CD4-positive, alpha-beta T cell treated with Interleukin-10 for 1 hour (primary cell): ENCODE measurements at regions not wholly inside any gene's neighbourhood (a gene's known extent, or its start where the extent isn't known, plus 50 kb on each side); places are given as distances from the start of the nearest gene placed in this dataset.
A peak's percentile ranks its signal among the peaks of the same experiment; 100 is the strongest.

Experiments used
- DNase-seq: peaks from one replicate; pipeline ENCODE4 v3.0.0-alpha.2; 2020

DNA sequence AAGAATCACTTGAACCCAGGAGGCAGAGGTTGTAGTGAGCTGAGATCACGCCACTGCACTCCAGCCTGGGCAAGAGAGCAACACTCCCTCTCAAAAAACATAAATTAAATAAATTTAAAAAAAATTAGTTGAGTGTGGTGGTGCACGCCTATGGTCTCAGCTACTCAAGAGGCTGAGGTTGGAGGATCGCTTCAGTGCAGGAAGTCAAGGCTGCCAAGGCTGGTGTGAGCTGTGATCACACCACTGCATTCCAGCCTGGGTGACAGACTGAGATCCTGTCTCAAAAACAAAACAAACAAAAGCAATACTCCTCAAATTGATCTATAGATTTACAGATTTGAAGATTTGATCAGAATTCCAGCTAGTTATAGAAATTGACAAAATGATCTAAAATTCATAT lies 92.7 kb upstream of the RESF1 start:
- peak; percentile 15 for DNase-seq

DNA sequence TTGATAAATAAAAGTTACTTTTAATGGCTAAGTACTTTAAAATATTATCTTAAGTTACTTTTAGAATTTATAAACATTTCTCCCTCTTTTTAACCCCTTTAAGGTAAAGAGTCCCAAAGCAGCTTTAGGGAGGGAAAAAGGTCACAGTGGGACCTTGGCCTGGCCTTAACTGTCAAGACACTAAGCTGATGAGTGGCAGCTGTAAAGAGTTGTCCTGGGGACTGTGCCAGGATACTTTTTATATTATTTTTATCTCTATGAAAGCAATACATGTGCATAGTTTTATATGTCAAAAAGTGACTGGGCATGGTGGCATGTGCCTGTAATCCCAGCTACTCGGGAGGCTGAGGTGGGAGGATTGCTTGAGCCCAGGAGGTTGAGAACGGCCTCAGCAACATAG lies 94.2 kb upstream of the RESF1 start:
- no peak for DNase-seq

DNA sequence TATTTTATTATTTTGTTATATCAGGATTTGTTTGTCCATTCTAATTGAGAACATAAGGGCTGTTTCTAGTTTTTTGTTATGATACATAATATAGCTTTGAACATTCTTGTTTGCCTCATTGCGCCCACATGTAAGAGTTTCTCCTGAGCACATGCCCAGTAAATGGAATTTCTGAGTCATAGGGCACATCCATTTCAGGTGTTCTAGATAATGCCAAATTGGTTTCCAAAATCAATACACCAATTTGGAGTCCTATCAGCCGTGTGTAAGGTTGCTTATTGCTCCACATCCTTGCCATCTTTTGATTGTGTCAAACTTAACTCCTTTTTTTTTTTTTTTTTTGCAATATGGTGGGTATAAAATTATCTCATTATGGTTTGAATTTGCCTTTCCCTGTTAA lies 97.9 kb upstream of the RESF1 start:
- DNase-seq, result no peak

DNA sequence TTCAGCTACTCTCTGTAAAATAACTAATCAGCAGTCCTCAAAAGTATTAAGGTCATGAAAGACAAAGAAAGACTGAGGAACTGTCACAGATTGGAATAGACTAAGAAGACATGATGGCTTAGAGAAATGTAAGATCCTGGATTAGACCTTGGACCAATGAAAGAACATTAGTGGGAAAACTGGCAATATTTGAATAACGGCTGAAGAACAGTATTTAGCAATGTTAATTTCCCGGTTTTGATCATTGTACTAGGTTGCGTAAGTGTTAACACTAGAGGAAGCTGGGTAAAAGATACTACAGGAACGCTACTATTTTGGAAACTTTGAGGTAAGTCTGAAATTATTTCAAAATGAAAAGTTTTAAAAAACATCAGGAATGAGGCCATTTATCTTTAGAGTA lies 98.8 kb upstream of the RESF1 start:
- no peak for DNase-seq

DNA sequence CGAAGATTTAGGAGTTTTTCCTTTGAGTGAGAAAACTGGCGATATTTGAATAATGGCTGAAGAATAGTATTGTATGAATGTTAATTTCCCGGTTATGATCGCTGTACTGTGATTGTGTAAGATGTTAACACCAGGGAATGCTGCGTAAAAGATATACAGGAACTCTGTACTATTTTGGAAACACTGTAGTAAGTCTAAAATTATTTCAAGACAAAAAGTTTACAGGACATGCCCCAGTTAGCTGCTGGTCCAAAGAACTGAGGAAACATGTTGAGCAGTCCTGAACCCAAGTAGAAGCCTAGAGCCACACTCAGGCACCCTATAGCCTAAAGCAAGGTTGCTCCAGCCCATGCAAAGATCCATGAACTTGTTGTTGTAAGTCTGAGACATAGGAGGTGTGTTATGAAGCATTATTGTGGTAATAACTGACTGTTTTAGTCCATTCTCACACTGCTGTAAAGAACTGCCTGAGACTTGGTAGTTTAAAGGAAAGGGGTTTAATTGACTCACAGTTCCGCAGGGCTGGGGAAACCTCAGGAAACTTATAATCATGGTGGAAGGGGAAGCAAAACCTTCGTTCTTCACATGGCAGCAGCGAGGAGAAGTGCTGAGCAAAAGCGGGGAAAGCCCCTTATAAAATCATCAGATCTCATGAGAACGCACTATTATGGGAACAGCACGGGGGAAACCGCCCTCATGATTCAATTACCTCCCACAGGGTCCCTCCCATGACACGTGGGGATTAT lies 99.8 kb upstream of the RESF1 start:
- DNase-seq, result peak; percentile 8

DNA sequence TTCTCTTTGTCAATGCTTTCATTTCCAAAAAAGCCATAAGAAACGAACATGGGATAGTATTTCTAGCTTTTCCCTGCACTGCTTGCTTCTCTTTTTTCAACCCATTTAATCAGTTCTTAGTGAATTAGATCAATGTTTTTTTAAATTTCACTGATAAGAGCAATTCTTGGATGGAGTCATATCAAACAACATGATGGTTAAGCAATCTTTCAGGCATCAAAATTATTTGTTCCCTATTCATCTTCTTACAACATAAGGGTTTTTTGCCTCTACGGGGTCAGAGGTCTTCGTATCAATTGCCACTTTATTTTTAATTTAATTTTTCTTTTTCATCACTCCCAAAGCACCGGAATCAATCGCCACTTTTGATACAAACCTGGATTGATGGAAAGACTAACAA lies 103.8 kb upstream of the RESF1 start:
- no peak for DNase-seq

DNA sequence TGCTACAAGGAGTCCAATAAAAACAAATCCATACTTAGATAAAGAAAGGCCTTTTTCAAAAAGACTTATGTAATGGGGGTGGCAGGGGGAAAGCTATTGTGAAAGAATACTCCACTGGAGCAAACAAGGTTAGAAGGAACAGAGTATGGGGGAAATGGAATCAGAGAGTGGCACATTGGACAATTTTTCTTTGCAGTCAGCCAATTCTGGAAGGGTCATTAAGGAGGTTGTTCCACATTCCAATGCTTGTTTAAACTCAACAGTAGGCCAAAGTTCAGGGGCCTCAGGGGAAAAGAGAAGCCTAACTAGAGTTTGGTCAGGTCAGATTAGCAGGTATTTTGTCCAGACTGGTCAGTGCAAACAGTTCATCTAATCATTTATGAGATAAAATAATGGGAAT lies 105.2 kb upstream of the RESF1 start:
- DNase-seq, result no peak

DNA sequence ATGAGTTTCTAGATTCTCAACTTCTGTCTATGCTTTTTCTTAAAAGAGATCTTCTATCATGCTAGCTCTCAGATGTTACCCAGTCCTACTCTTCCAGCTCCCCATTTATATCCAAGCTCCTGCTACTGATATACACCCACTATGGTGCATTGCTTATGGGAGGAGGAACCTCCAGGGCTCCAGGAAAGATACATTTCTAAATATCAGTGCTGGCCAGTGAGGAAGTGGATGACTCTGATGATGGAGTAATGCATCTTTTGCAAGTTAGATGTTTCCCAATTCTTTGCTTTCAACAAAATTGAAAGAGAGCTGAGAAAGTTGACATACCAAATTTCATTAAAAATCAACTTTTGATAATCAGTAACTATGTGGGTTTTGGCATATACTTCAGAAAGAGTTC lies 105.7 kb upstream of the RESF1 start:
- no peak for DNase-seq

DNA sequence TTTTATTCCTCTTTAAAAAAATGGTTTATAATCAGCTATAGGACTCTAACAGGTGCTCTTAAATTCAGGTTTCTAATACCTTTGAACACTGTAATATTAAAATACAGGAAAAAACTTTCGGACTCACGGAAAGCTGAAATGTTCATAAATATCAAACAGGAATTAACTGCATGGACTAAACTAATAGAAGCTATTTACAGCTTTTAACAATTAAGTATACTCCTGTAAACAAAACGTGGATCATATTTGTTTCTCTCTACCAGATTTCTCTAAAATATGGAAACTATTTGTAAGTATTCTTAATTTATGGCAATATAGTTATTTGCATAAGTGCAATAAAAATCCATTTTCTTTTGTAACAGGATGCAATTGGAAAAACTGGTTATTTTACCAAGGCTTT lies 108.9 kb upstream of the RESF1 start:
- DNase-seq, result no peak

DNA sequence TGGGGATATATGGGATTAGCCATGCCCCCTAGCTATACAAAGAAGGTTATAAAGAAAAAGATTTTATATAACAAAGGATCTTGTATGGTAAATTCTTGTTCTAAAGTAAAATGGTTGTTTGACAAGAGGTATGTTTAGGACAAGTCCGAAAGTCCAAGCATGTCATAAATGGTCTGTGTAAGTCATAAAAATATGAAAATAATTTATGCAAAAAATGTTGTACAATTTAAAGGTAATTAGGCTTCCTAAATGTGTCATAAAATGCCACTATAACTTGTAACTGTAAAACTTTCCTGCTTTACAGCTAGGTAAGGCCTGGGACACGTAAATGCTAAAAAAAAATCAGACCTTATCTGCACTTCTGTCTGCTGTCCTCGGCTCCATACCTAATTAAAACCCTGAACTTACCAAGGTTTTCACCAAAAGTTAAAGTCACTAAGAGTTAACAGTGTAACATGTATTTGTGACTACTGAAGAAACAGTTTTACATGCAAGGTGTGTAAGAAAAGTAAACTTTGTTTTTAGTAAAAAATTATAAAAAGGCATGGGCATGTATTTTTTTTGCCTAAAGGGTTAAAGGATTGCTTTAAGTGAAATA lies 110.0 kb upstream of the RESF1 start:
- no peak for DNase-seq

DNA sequence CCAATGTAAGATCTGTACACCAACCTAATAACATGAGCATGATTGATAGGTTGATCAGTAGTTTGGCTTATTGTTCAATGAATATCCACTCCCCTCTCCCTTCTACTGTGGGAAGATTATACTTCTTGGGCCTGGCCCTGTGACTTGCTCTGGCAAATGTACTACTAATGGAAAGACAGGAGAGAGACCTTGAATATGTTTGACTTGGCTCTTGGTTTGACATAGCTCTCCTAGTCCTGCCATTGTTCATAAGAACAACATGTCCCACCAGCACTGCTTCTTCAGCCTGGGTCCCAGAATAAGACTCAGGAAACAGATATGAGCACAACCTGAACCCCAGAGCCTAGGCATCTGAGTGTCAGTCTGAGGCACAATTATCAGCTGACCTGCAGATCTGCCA lies 112.8 kb upstream of the RESF1 start:
- DNase-seq, result no peak

DNA sequence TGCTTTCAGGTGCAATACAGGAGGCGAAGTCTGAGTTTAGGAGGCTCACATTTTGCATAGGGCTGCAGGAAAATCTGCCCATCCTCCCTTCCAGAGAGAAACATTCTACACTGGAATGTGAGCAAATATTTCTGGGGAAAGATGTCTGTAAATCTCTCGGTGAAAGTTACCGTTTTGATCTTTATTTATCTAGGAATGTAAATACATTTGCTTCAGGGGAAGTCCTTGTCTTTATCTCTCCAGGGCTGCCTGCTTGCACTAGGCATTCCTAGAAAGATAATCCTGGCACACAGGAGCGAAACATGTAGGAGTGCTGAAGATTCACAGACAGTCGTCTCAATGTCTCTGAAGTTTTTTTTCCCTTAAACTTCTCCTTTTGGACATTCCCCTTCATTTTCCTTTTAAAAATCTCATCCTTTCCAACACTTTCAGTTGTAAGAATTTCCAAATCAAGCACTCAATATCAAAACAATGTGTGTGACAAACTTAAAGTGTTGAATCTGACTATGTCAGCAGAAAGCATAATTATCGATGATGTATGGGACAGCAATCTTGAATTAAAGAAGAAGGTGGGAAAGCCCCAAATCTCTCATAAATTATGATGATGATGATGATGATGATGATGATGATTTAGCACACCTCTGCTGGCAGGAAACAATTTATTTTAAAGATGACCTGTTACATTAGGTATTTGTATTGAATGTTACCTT lies 113.4 kb upstream of the RESF1 start:
- DNase-seq, result no peak

DNA sequence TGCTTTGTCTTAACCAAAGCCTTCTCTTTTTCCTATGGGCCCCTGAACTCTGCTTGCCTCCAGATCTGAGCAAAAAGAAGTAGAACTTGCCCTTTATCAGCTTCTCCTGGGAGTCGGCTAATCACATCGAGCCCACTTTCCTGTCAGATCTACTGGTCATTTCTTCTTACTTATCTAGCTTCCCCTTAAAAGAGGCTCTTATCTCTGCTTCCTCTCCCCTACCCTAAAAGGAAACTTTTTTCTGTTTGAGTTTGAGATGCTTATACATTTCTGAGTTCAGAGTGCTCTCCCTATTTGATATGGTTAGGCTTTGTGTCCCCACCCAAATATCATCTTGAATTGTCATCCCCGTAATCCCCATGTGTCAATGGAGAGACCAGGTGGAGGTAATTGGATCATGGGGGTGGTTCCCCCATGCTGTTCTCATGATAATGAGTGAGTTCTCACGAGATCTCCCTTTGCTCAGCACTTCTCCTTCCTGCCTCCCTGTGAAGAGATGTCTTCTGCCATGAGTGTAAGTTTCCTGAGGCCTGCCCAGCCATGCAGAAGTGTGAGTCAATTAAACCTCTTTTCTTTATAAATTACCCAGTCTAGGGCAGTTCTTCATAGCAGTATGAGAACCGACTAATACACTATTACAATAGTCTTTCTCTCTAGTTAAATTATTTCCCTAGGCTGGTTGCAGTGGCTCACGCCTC lies 114.7 kb upstream of the AMN1 start:
- DNase-seq, result no peak

DNA sequence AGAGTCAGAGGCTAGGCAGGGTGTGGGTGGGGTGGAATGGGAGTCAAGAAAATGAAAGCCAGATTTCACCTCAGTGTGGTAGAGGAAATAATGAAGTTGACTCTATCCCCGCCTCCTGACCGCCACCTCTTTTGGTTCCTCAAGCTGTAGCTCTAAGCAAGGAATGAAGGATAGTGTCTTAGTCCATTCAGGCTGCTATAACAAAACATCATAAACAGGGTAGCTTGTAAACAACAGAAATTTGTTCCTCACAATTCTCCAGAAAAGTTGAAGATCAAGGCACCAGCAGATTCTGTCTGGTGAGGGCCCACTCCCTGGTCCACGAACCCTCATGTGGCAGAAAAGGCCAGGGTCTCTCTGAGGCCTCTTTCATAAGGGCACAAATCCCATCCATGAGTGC lies 109.1 kb upstream of the AMN1 start:
- no peak for DNase-seq

DNA sequence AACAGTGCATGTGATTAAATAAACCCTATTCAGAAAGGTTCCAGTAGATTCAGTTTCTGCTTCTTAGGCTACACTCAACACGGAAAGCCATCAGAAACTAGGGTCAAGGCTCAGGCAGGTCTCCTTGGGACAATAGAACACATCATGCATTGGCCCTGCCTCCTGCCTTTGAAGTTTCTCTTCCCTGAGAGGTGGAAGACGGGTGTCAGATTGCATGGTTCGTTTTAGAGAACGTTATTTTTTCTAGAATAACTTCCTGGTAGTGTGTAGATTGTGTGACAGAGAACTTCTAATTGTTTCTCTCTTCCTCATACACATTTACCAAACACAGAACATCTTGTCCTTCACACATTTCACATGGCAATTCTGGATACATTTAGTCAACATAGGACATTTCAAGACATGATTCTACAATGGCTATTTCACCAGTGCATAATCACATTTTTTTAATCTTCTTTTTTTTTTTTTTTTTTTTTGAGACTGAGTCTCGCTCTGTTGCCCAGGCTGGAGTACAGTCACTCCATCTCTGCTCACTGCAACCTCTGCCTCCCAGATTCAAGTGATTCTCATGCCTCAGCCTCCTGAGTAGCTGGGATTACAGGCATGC lies 106.6 kb upstream of the AMN1 start:
- DNase-seq, result no peak

DNA sequence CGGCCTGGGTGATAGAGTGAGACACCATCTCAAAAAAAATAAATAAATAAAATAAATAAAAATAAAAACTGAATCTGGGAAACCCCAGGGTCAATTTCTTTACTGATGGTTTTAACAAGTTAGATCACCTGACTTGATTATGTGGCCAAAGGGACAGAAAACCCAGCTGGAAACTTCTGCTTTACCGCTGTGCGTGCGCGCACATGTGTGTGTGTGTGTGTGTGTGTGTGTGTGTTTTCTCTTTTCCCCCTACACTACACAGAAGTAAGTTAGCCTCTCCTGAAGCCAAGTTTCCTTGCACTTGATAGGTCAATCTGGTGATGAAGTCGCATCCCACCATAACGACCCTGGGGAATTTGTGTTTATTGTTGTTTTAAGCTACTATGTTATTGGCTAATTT lies 105.3 kb upstream of the AMN1 start:
- DNase-seq, result no peak

DNA sequence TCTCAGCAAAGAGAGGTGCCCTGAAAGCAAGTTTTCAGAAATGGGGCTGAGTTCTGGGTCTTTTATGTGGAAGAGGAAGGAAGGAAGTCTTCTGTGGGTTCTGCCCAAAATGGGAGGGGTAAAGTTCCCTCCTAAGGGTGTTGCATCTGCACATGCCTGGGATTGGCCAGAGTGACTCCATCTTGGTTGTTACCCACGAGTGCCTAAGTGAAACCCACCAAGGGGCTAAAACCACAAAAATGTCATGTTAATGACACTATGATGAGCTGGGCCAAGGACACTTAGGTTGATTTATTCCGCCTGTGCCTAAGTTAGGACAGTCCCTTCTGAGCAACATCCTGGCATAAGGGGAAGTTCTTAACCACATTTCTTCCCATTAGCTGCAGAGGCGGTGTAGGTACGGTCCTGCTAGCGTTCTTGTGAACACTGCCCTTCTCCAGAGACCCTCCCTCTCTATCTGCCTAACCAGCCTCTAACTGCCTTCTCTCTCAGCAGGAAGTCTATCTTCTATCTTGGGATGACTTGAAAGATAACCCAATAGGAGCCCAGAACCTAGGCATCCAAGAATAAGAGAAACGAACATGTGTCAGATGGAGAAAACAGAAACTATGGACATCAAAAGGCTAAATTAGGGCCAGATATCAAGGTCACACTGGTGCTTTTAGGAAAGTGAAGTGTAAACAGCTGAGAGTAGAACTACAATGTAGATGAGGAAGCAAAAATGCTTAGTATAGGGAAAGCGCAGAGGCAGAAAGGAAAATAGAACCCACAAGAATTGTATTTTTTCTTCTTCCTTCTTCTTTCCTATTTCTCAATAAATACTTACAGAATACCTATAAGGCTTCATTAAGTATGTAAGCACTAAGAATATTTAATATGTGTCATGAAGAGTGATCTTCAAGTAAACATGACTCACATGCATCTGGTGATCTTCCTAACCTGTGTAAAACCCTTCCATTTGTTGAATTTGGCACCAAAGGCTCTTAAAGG lies 104.2 kb upstream of the AMN1 start:
- DNase-seq, result peak; percentile 70

DNA sequence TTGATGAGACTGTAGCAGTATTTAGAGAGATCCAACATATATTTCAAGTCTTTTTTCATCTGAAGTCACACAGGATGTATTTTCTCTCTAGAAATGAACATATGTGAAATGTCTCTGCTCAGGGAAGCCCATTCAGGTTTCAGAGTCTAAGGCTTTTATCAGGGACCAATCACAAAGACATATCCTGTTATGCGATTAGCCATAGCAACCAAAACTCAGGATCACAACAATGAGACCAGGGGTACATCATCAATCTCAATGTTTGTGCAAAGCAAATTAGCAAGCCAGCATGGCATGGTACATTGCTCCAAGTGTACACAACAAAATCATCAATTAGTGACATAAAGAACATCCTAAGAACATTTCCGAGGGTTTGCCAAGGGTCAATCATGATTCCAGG lies 99.2 kb upstream of the AMN1 start:
- DNase-seq, result no peak

DNA sequence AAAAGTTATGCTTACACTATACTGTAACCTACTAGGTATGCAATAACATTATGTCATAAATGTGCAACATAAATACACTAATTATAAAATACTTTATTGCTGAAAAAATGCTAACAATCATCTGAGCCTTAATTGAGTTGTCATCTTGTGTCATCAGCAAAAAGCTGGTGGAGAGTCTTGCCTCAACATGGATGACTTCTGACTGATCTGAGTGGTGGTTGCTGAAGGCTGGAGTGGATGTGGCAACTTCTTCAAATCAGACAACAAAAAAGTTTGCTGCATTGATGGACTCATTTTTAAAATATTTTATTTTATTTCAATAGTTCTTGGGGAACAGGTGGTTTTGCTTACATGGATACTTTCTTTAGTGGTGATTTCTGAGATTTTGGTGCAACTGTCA lies 93.9 kb upstream of the AMN1 start:
- no peak for DNase-seq

DNA sequence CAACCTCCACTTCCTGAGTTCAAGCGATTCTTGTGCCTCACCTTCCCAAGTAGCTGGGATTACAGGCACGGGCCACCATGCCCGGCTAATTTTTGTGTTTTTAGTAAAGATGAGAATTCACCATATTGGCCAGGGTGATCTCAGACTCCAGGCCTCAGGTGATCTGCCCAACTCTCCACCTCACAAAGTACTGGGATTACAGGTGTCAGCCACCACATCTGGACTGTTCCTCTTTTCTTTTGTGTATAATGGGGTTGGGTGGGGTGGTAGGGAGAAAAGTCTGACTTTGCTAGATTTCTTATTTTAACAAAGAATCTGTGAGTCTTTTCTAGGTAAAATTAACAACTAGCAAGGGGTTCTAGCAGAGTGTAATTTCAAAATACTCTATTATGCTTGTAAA lies 92.7 kb upstream of the AMN1 start:
- DNase-seq, result no peak

DNA sequence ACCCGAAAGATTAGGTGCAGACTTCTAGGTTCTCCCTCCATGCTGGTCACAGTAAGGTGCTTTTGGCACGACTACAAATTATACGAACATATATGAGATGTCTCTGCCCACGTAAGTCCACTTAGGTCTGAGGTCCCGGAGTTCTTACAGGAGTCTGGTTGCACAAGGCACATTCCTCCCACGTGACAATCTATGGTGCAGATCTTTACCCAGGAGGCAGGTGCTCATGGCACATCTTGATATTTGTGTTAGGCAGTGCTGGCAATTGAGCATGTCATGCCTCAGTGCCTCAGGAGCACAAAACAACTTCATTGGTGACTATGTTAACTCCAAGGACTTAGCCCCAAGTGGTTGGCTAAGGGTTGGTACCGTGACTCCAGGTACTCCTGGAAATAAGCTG lies 92.0 kb upstream of the AMN1 start:
- DNase-seq, result no peak

DNA sequence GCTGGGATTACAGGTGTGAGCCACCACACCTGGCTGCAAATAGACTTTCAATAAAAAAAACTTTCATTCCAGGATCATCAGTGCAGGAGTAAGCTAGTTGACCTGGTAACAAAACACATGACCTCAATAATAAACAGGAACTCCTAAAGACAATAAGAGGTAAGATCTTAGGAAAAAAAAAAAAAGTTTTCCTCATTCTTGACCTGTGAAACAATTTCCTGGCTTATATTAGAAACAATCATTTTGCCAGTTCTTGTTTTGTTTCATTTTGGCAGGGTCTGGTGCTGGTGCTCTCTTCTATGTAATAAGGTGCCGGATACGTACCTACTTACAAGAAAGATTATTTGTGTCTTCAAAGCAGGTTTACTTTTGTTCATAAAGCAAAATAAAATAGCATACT lies 90.6 kb upstream of the AMN1 start:
- no peak for DNase-seq
